ENCODE measurements at regions not wholly inside any gene's neighbourhood (a gene's known extent, or its start where the extent isn't known, plus 50 kb on each side); places are given as distances from the start of the nearest gene placed in this dataset.

- Histone ChIP-seq H3K27ac (no peak overlapping the region), H3K36me3 (no peaks in the 10 kb centered on the region), H3K9me3 (ENCODE audit: severe bottlenecking) (no peaks in the 10 kb centered on the region), H3K27me3 (ENCODE audit: insufficient read depth, low read depth, severe bottlenecking) (peaks cover 35% of the 10 kb centered on the region), H3K4me3 (ENCODE audit: low read depth, low read length) (no peak overlapping the region)
- no peak for TF ChIP-seq CTCF (IDR thresholded peaks at IDR 0.05; ENCODE audit: low read depth, low read length)
- no peak for DNase-seq
These were observed 115.0 kb downstream of the SCP2D1 start for GRCh38 chr20:18928626-18929025.

- TF ChIP-seq CTCF (IDR thresholded peaks at IDR 0.05; ENCODE audit: low read depth, low read length): no peak
- H3K36me3 ChIP-seq: no peaks in the 10 kb centered on the region
These were observed 116.2 kb downstream of the SCP2D1 start for GRCh38 chr20:18929800-18930199.

GRCh38 chr20:18943542-18943941 lies 130.0 kb downstream of the SCP2D1 start:
- no peaks in the 10 kb centered on the region for H3K36me3 ChIP-seq
- H3K27me3 ChIP-seq (ENCODE audit: insufficient read depth, low read depth, severe bottlenecking): peaks cover 44% of the 10 kb centered on the region
- no peak overlapping the region for H3K27ac ChIP-seq
- TF ChIP-seq CTCF (IDR thresholded peaks at IDR 0.05; ENCODE audit: low read depth, low read length): no peak
- no peak for DNase-seq
- H3K4me3 ChIP-seq (ENCODE audit: low read depth, low read length): no peak overlapping the region
- H3K9me3 ChIP-seq (ENCODE audit: severe bottlenecking): no peaks in the 10 kb centered on the region

More at GRCh38 chr20:18929800-18930199, 116.2 kb downstream of the SCP2D1 start:
- peaks cover 30% of the 10 kb centered on the region for H3K27me3 ChIP-seq (ENCODE audit: insufficient read depth, low read depth, severe bottlenecking)
- no peak overlapping the region for H3K4me3 ChIP-seq (ENCODE audit: low read depth, low read length)
- no peaks in the 10 kb centered on the region for H3K9me3 ChIP-seq (ENCODE audit: severe bottlenecking)
- no peak overlapping the region for H3K27ac ChIP-seq
- DNase-seq: no peak

GRCh38 chr20:18956890-18957289 lies 143.3 kb downstream of the SCP2D1 start:
- no peak for DNase-seq
- H3K9me3 ChIP-seq (ENCODE audit: severe bottlenecking): no peaks in the 10 kb centered on the region
- no peaks in the 10 kb centered on the region for H3K36me3 ChIP-seq
- no peak for TF ChIP-seq CTCF (IDR thresholded peaks at IDR 0.05; ENCODE audit: low read depth, low read length)
- peaks cover 29% of the 10 kb centered on the region for H3K27me3 ChIP-seq (ENCODE audit: insufficient read depth, low read depth, severe bottlenecking)
- no peak overlapping the region for H3K4me3 ChIP-seq (ENCODE audit: low read depth, low read length)
- no peak overlapping the region for H3K27ac ChIP-seq

GRCh38 chr20:18957328-18957727 lies 143.7 kb downstream of the SCP2D1 start:
- H3K9me3 ChIP-seq (ENCODE audit: severe bottlenecking): no peaks in the 10 kb centered on the region
- no peak overlapping the region for H3K27ac ChIP-seq
- peaks cover 31% of the 10 kb centered on the region for H3K27me3 ChIP-seq (ENCODE audit: insufficient read depth, low read depth, severe bottlenecking)
- TF ChIP-seq CTCF (IDR thresholded peaks at IDR 0.05; ENCODE audit: low read depth, low read length): no peak
- DNase-seq: no peak
- no peaks in the 10 kb centered on the region for H3K36me3 ChIP-seq
- H3K4me3 ChIP-seq (ENCODE audit: low read depth, low read length): no peak overlapping the region

GRCh38 chr20:18971121-18971520 lies 157.5 kb downstream of the SCP2D1 start:
- H3K36me3 ChIP-seq: no peaks in the 10 kb centered on the region
- H3K4me3 ChIP-seq (ENCODE audit: low read depth, low read length): no peak overlapping the region
- H3K9me3 ChIP-seq (ENCODE audit: severe bottlenecking): peaks cover 2% of the 10 kb centered on the region
- DNase-seq: no peak
- TF ChIP-seq CTCF (IDR thresholded peaks at IDR 0.05; ENCODE audit: low read depth, low read length): no peak
- H3K27ac ChIP-seq: no peak overlapping the region
- H3K27me3 ChIP-seq (ENCODE audit: insufficient read depth, low read depth, severe bottlenecking): peaks cover 55% of the 10 kb centered on the region
